GM12878 (cell line): ENCODE measurements at regions not wholly inside any gene's neighbourhood (a gene's known extent, or its start where the extent isn't known, plus 50 kb on each side); places are given as distances from the start of the nearest gene placed in this dataset.

Experiments
- ATAC-seq: fragments of 200-7000 bp; cut with Tn5 transposase; 3 replicates; pipeline ENCODE4 v1.9.1; 2020; ENCODE audit warnings: mild to moderate bottlenecking, moderate library complexity
- BruUV-seq: library from RNA; stranded (reverse); fragments of 400-500 nt; replicated peaks from 2 replicates; lab custom pipeline; 2021; lab: Mats Ljungman, UMichigan
- CTCF ChIA-PET: fragments of 300-600 bp; sonication (Branson Sonifier 250); formaldehyde crosslinking; extraction: SDS; loops from one replicate; lab custom pipeline; 2021; ENCODE audit warnings: inconsistent platforms; lab: Yijun Ruan, JAX
- POLR2A ChIA-PET: fragments of 350-600 bp; formaldehyde crosslinking; extraction: SDS; loops from one replicate; lab custom pipeline; 2021; ENCODE audit warnings: inconsistent platforms; lab: Charles Lee
- RAD21 ChIA-PET: fragments of 300-600 bp; sonication (Branson Sonifier 250); formaldehyde crosslinking; loops from one replicate; lab custom pipeline; 2023; ENCODE audit warnings: antibody characterized with exemption; ENCODE audit not compliant: unreplicated experiment; lab: Charles Lee
- SMC1A ChIA-PET: fragments of 300-600 bp; sonication (Branson Sonifier 250); formaldehyde crosslinking; loops from one replicate; lab custom pipeline; 2023; ENCODE audit not compliant: unreplicated experiment, uncharacterized antibody; lab: Charles Lee
- DNase-seq: peaks from one replicate; pipeline ENCODE4 v3.0.0-alpha.2; 2011; ENCODE audit warnings: low read depth, low spot score
- FAIRE-seq: peaks from 3 replicates; lab custom pipeline; 2011; peaks lifted over from hg19 to GRCh38; lab: Jason Lieb, UNC
- H2AFZ ChIP-seq: 2 replicates; pipeline ENCODE4 v1.6.0; 2011; ENCODE audit warnings: low read depth, low read length, control low read depth; ENCODE audit not compliant: control insufficient read depth
- H3K27ac ChIP-seq: 2 replicates; pipeline ENCODE4 v1.5.1; 2011; ENCODE audit warnings: control low read depth; ENCODE audit not compliant: control insufficient read depth, insufficient read depth
- H3K27me3 ChIP-seq, 2 experiments: replicated peaks in 1 of 2; 2 replicates each; pipeline versions ENCODE4 v1.6.0 to v1.6.1; 2011; ENCODE audit warnings: low read length in 1 of 2; ENCODE audit not compliant: control insufficient read depth in 2 of 2, insufficient read depth in 2 of 2
- H3K36me3 ChIP-seq, 2 experiments: 2 replicates each; pipeline ENCODE4 v1.5.1; 2011; ENCODE audit warnings: low read length in 1 of 2; ENCODE audit not compliant: control insufficient read depth in 2 of 2, insufficient read depth in 2 of 2
- H3K4me1 ChIP-seq: 2 replicates; pipeline ENCODE4 v1.6.1; 2011; ENCODE audit warnings: mild to moderate bottlenecking, low read length, moderate library complexity, mixed read lengths; ENCODE audit not compliant: control insufficient read depth, insufficient read depth
- H3K4me2 ChIP-seq: 2 replicates; pipeline ENCODE4 v1.6.0; 2011; ENCODE audit warnings: control low read depth; ENCODE audit not compliant: control insufficient read depth, insufficient read depth
- H3K4me3 ChIP-seq: fragments of 200-600 bp; sonication (generic); 2 replicates; pipeline ENCODE4 v1.5.1; 2016
- H3K79me2 ChIP-seq: 2 replicates; pipeline ENCODE4 v1.6.0; 2011; ENCODE audit warnings: low read length; ENCODE audit not compliant: control insufficient read depth, insufficient read depth
- H3K9ac ChIP-seq: 2 replicates; pipeline ENCODE4 v1.8.0; 2011; ENCODE audit warnings: low read length, control low read depth, mixed read lengths; ENCODE audit not compliant: control insufficient read depth, insufficient read depth
- H3K9me3 ChIP-seq: replicated peaks from 3 replicates; pipeline ENCODE4 v1.5.1; 2011; ENCODE audit warnings: mild to moderate bottlenecking, low read length; ENCODE audit not compliant: control insufficient read depth, insufficient read depth
- H4K20me1 ChIP-seq: 2 replicates; pipeline ENCODE4 v1.6.0; 2011; ENCODE audit not compliant: control insufficient read depth, insufficient read depth
- RBBP5 ChIP-seq: fragments of 200-600 bp; sonication (generic); conservative IDR thresholded peaks from 2 replicates; pipeline ENCODE4 v1.6.1; 2016
- TAF1 ChIP-seq: IDR thresholded peaks from 2 replicates; pipeline ENCODE4 v1.6.1; 2011; ENCODE audit warnings: mild to moderate bottlenecking, low read depth, low read length, borderline replicate concordance
- TCF12 ChIP-seq: IDR thresholded peaks from 2 replicates; pipeline ENCODE4 v1.6.1; 2011; ENCODE audit warnings: low read depth, mild to moderate bottlenecking, low read length
- ZNF24 ChIP-seq: fragments of 450-650 bp; IDR thresholded peaks from 2 replicates; pipeline ENCODE4 v1.6.1; 2017; ENCODE audit warnings: antibody characterized with exemption, mild to moderate bottlenecking
- WGBS: methylation state at CpG from one replicate; pipeline ENCODE4 v1.1.6; 2016; ENCODE audit warnings: low lambda C conversion rate; ENCODE audit not compliant: insufficient replicate concordance, insufficient coverage; ENCODE audit errors: missing lambda C conversion rate; 5-methylcytosine and 5-hydroxymethylcytosine counted together
- in situ Hi-C: fragments of 300-500 bp; cut with MboI; formaldehyde crosslinking; loops from 9 replicates; pipeline ENCODE4 v1.14.3; 2018; ENCODE audit warnings: mixed read lengths
- intact Hi-C: fragments of 100-400 bp; cut with micrococcal nuclease; formaldehyde crosslinking; loops from one replicate; pipeline ENCODE4 v1.14.2; 2022; ENCODE audit not compliant: unreplicated experiment
- TF ChIP-seq, protein P1 (sequence below): fragments of 450-650 bp; IDR thresholded peaks from 2 replicates; pipeline ENCODE4 v1.6.1; 2018; ENCODE audit warnings: mild to moderate bottlenecking, low read depth, moderate library complexity; ENCODE audit not compliant: partially characterized antibody

DNA sequence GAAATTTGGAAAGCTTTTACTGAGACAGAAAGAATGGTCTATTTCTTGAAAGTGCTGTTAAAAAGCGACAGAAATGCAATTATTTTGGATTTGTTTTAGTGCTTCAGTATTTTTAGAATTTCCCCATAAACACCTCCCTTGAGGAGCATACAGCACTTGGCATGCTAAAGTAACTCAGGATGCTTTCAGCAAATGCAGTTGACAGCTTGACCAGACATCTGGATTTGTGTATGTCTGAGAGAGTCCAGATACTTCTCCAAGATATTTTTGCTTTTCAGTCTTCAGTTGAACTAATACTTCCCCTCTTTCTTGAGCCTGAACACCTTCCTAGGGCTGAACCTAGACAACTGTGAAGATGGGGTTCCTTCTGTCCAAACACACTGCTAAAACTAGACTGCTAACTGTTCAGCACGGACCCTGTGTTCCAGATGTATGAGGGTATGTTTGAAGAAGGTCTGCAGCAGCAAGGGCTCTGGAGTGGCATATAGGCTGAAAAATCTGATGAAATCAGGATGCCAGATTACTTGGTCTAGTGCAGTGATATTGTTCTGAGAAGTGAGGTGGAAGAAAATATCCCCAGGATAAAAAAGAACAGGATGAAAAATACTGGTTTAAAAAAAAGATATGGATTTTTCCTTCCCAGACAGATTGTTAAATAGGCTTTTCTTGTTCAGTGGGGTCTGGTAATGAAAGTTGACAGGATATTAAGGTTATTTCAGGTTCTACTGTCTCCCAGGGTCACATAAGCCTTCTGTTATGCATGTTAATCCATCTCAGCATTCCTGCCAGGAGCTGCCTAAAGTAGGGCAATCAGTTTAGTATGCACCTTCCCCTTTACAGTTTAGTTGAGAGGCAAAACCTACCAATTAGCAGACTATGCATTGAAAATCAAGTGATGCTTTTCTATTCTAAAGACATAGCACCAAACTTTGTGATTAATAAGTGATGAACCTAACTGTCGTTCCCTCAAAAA is 516.9 kb upstream of the TBL1XR1 start (continued):
- TF ChIP-seq, protein P1, sequence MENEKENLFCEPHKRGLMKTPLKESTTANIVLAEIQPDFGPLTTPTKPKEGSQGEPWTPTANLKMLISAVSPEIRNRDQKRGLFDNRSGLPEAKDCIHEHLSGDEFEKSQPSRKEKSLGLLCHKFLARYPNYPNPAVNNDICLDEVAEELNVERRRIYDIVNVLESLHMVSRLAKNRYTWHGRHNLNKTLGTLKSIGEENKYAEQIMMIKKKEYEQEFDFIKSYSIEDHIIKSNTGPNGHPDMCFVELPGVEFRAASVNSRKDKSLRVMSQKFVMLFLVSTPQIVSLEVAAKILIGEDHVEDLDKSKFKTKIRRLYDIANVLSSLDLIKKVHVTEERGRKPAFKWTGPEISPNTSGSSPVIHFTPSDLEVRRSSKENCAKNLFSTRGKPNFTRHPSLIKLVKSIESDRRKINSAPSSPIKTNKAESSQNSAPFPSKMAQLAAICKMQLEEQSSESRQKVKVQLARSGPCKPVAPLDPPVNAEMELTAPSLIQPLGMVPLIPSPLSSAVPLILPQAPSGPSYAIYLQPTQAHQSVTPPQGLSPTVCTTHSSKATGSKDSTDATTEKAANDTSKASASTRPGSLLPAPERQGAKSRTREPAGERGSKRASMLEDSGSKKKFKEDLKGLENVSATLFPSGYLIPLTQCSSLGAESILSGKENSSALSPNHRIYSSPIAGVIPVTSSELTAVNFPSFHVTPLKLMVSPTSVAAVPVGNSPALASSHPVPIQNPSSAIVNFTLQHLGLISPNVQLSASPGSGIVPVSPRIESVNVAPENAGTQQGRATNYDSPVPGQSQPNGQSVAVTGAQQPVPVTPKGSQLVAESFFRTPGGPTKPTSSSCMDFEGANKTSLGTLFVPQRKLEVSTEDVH = no peak

DNA sequence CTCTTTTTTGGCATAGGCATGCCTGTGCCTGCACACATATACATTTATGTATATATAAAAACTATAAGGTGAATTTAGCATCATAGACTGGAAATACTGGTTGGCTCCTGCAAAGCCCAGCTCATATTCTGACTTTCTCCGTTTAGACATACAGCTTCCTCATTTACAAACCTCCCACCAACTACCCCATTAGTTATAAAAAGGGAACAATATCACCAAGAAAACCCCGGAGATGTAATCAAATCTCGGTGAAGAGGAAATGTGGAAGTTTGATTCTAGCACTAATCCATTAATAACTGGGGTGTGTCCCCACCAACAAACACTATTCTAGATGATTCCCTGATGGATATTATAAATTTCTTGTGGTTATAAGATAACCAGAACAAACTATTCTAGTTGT is 517.7 kb upstream of the TBL1XR1 start:
- 21% methylated on average over 3 of the region's 3 CpGs for WGBS
- H3K9ac ChIP-seq = no peak overlapping the region
- DNase-seq = no peak
- H4K20me1 ChIP-seq = no peaks in the 10 kb centered on the region
- ChIA-PET CTCF (no interaction called here), RAD21 (no interaction called here), SMC1A (no interaction called here), POLR2A (no interaction called here)
- no TSS peak for BruUV-seq
- H3K9me3 ChIP-seq = no peaks in the 10 kb centered on the region
- no peaks in the 10 kb centered on the region for H3K79me2 ChIP-seq
- H3K4me2 ChIP-seq = no peak overlapping the region
- in situ Hi-C loops = no loop called here
- no peak overlapping the region for H3K4me3 ChIP-seq
- no peak for ATAC-seq
- intact Hi-C loops = no loop called here
- TF ChIP-seq RBBP5 (no peak), TAF1 (no peak), TCF12 (no peak), ZNF24 (no peak)
- no peaks in the 10 kb centered on the region for H3K36me3 ChIP-seq
- no peak overlapping the region for H2AFZ ChIP-seq
- FAIRE-seq = no peak
- peaks cover 0 to 4% of the 10 kb centered on the region in 2 experiments; a peak in 1 of 4 replicates for H3K27me3 ChIP-seq
- H3K4me1 ChIP-seq = no peaks in the 10 kb centered on the region
- H3K27ac ChIP-seq = no peak overlapping the region
